HCT116 (cell line): ENCODE measurements at regions not wholly inside any gene's neighbourhood (a gene's known extent, or its start where the extent isn't known, plus 50 kb on each side); places are given as distances from the start of the nearest gene placed in this dataset.
"Not testable (repeated sequence)": the region's sequence is repeated elsewhere in the genome, so short reads cannot be mapped to it uniquely, and the experiment has no call there.

Source experiments
- EZH2phosphoT487 ChIP-seq: fragments of 200-600 bp; IDR thresholded peaks from 2 replicates; pipeline ENCODE4 v1.6.1; 2018; ENCODE audit warnings: antibody characterized with exemption, borderline replicate concordance
- POLR2A ChIP-seq: IDR thresholded peaks from 2 replicates; pipeline ENCODE4 v1.7.0; 2011; ENCODE audit warnings: borderline replicate concordance; ENCODE audit not compliant: insufficient read depth, insufficient read length; ENCODE audit errors: extremely low read depth
- POLR2AphosphoS5 ChIP-seq: IDR thresholded peaks from 2 replicates; pipeline ENCODE4 v1.6.1; 2011; ENCODE audit warnings: mild to moderate bottlenecking, low read depth, low read length, moderate library complexity
- TCF7L2 ChIP-seq: IDR thresholded peaks from 2 replicates; pipeline ENCODE4 v1.7.0; 2011; ENCODE audit warnings: borderline replicate concordance, inconsistent platforms; ENCODE audit not compliant: insufficient read depth, insufficient read length; ENCODE audit errors: extremely low read depth
- ZBTB33 ChIP-seq: IDR thresholded peaks from 2 replicates; pipeline ENCODE4 v1.6.1; 2011; ENCODE audit warnings: mild to moderate bottlenecking, low read length, moderate library complexity; ENCODE audit not compliant: insufficient replicate concordance; ENCODE audit errors: extremely low read depth
- ZNF274 ChIP-seq: fragments of 200-500 bp; sonication (Bioruptor generic); IDR thresholded peaks from 2 replicates; pipeline ENCODE4 v1.6.1; 2014; ENCODE audit warnings: mild to moderate bottlenecking, low read depth, low read length, inconsistent platforms
- TF ChIP-seq, protein P1 (sequence below), 3 experiments: fragments of 200-600 bp in 1 of 3; sonication (generic) in 1 of 3; IDR thresholded peaks in 2 of 3; conservative IDR thresholded peaks in 1 of 3; 2 replicates each; pipeline ENCODE4 v1.5.1; 2012 to 2017; ENCODE audit warnings: low read depth in 2 of 3, low read length in 2 of 3, antibody characterized with exemption in 1 of 3, borderline replicate concordance in 1 of 3, control low read depth in 1 of 3, mild to moderate bottlenecking in 1 of 3, mixed read lengths in 1 of 3, mixed run types in 1 of 3, moderate library complexity in 1 of 3; ENCODE audit not compliant: insufficient read depth in 1 of 3
- TF ChIP-seq, protein P2 (sequence below): IDR thresholded peaks from 2 replicates; pipeline ENCODE4 v1.6.1; 2012

DNA sequence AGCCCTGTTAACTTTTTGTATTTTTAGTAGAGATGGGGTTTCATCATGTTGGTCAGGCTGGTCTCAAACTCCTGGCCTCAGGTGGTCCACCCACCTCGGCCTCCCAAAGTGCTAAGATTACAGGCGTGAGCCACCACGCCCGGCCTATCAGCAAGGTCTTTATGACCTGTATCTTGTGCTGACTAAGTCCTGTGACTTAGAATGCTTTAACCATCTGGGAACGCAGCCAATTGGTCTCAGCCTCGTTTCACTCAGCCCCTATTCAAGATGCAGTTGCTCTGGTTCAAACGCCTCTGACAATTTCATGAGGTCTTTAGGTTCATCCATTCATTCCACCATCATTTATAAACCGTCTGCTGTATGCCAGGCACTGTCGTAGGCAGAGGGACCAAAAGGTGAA, 62.2 kb upstream of the PPM1B start:
- not testable (repeated sequence) for TF ChIP-seq ZNF274, ZBTB33, TCF7L2, POLR2AphosphoS5, EZH2phosphoT487, POLR2A
- TF ChIP-seq, protein P1, sequence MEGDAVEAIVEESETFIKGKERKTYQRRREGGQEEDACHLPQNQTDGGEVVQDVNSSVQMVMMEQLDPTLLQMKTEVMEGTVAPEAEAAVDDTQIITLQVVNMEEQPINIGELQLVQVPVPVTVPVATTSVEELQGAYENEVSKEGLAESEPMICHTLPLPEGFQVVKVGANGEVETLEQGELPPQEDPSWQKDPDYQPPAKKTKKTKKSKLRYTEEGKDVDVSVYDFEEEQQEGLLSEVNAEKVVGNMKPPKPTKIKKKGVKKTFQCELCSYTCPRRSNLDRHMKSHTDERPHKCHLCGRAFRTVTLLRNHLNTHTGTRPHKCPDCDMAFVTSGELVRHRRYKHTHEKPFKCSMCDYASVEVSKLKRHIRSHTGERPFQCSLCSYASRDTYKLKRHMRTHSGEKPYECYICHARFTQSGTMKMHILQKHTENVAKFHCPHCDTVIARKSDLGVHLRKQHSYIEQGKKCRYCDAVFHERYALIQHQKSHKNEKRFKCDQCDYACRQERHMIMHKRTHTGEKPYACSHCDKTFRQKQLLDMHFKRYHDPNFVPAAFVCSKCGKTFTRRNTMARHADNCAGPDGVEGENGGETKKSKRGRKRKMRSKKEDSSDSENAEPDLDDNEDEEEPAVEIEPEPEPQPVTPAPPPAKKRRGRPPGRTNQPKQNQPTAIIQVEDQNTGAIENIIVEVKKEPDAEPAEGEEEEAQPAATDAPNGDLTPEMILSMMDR (IDR thresholded peaks at IDR 0.05 in 2 of 3, conservative IDR thresholded peaks at IDR 0.05 in 1 of 3; ENCODE audit: borderline replicate concordance in 1 of 3, insufficient read depth in 1 of 3, low read depth in 2 of 3, low read length in 2 of 3): not testable (repeated sequence)
- TF ChIP-seq, protein P2, sequence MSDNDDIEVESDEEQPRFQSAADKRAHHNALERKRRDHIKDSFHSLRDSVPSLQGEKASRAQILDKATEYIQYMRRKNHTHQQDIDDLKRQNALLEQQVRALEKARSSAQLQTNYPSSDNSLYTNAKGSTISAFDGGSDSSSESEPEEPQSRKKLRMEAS: not testable (repeated sequence)
